Kidney capillary endothelial cell (primary cell): ENCODE measurements at regions not wholly inside any gene's neighbourhood (a gene's known extent, or its start where the extent isn't known, plus 50 kb on each side); places are given as distances from the start of the nearest gene placed in this dataset.

Experiments used
- DNase-seq: peaks from one replicate; pipeline ENCODE4 v3.0.0-alpha.2; 2018; ENCODE audit warnings: low spot score

DNA sequence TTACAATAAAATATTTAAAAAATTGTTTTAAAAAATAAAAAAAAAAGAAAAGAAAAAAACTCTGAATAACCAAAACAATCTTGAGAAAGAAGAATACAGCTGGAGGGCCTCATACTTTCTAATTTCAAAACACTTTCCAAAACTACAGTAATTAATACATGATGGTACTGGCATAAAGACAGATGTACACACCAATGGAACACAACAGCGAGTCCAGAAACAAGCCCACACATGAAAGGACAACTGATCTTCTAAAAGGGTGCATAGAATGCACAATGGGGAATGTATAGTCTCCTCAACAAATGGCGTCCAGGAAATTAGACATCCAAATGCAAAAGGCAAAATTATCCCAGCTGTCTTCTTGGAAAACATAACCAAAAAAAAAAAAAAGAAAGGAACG lies 99.6 kb downstream of the LURAP1L start:
- no peak for DNase-seq

DNA sequence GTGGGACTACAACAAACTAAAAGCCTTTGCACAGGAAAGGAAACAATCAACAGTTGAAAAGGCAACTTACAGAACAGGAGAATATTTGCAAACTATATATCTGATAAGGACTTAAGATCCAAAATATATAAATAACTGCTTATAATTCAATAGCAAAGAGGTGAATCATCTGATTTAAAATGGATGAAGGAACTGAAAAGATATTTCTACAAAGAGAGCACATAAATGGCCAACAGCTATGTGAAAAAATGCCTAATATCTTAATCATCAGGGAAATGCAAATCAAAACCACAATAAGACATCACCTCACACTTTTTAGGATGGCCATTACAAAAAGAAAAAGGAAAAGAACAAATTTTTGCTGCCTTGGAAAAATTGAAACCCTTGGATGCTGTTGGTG lies 100.4 kb downstream of the LURAP1L start:
- DNase-seq, result peak; percentile 31

DNA sequence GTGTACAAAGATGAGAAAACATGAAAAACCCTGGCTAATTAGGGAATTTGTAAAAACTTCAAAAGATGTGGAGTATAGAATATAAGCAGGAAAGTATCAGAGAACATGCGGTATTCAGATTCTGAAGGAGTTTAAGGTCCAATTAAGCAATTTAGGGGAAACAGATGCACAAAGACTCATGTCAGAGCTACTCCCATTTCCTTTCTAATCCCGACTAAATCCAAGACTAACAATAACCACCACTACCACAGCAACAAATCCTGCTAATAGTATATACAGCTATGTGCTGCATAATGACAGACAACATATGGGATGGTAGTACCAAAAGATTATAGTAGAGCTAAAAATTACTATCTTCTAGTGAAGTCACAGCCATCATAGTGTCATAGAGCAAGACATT lies 102.1 kb downstream of the LURAP1L start:
- DNase-seq, result no peak

DNA sequence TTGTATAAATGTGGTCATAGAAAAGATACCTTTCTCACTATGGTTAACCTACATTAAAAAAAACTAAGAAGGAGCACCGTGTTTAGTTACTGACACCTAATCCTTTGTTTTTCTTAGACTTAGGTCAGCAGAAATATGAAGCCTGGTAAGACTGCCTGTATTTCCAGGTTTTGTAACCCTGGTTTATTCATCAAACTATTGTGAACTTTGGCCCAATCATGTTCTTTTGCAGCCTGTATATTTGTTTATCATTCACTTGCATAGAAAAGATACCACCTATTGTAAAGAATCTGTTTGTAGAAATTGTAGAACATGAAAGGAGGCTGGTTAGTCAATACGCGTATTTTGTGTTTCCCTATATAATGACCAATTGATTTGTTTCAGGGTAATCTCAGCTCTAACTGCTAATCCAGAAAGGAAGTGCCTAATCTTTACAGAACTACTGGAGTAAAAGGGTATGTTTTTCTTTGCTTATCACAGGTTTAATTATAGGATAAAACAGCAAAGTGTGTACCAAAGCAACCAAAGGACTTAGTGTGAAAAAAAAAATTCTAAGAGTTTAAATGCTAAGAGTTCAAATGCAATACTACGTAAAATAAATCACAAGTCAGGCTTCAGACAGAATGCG lies 103.6 kb downstream of the LURAP1L start:
- no peak for DNase-seq

GRCh38 chr9:12879961-12880360 lies 105.1 kb downstream of the LURAP1L start:
- DNase-seq, result no peak

DNA sequence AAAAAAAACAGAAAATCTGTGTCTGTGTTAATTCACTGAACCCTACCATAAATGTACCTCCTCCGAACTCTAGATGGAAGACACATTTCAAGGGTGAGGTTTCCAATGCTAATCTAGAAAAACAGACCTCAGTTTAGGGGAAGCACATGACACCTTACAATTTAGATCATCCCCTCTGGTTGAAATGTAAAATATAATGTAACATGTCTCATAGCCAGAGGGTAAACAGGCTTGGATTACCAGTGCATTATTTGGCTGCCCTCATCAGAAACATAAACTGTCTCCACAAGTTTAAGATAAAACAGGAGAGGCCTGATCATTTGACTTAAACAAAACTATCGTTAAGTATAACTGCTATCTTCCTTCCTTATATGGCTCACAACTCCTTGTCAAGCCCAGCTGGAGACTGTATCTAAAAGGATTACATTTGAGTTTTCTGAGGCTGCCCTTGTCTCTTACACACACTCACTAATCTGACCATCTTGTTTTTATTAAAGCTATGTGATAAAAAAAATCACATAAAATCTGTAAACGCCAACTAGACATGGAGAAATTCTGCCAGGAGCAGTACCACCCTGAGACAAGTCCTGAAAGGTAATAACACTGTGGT lies 105.7 kb downstream of the LURAP1L start:
- no peak for DNase-seq

DNA sequence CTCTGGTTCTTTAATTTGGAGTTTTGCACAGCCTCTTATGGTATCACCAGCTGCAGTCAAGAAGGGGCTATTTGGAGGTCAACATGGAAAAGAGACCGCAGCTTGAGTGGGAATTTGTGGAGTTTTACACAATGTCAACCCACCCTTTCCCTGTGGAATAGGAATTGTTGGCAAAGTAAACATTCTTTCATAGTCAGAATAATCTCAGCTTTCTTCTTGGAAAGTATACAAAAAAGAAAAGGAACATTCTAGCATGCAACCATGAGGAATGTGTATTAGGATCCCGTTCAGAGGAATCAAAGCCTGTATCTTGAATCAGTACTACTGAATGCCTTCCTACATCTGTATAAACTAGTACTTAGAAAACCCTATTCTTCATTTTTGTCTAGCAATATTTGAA lies 107.6 kb downstream of the LURAP1L start:
- no peak for DNase-seq

DNA sequence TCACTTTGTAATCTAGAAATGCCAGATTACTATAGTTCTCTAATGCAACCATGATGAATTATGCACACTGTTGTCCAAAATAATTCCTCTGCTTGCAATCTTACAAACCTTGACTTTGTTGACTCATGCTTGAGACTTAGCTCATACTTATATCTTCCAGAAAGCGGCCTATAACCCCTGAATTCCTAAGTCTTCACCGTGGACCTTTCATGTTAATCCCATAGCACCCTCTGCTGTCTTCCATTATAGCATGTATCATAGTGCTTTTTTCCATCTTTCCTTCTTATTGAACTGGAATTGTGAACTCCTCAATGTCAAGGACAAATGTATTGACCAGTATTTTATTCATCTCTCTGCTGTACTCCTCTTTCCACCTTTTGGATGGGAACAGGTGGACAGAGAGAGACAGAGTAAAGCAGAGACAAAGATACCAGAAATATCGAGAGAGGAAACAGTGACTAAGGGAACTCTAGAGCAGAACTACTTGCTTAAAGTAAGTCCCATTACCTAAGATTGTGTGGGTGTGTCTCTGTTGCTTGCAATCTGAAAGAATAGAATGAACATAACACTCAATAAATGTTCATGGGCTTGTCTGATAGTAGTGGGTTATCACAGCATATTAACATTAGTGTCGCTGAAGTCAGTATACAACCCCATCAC lies 110.0 kb downstream of the LURAP1L start:
- DNase-seq, result peak; percentile 57

- DNase-seq, result no peak
Observed at GRCh38 chr9:12889402-12890106, 114.7 kb downstream of the LURAP1L start.

DNA sequence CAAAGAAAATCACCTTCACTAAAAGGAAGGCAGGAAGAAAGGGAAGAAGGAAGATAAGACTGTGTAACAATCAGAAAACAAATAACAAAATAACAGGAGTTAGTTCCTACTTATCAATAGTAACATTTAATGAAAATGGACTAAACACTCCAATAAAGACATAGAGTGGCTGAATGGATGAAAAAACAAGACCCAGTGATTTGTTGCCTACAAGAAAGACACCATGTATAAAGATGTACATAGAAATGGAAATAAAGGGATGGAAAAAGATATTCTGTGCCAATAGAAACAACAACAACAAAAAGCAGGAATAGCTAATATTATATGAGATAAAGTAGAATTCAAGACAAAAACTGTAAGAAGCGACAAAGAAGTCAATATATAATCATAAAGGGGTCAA lies 116.8 kb downstream of the LURAP1L start:
- no peak for DNase-seq

- DNase-seq, result no peak
Observed at GRCh38 chr9:12903316-12903715, 128.5 kb downstream of the LURAP1L start.

GRCh38 chr9:12904261-12905000 lies 129.6 kb downstream of the LURAP1L start:
- DNase-seq, result no peak

GRCh38 chr9:12906646-12907045 lies 131.8 kb downstream of the LURAP1L start:
- no peak for DNase-seq

DNA sequence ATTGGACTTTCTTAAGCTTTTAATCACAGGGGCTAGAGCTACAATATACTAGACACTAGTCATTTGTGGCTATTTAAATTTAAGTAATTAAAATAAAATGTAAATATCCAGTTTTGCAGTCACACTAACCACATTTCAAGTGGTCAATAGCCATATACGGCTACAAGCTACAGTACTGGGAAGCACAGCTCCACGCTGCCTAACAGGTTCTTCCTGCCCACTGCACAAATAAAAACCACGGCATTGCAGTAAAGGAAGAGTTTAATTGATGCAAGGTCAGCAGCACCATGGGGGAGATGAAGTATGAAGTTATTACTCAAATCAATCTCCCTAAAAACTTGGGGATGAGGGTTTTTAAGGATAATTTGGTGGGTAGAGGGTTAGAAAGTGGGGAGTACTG lies 134.1 kb downstream of the LURAP1L start:
- no peak for DNase-seq

- DNase-seq, result no peak
Observed at GRCh38 chr9:12915366-12915954, 140.6 kb downstream of the LURAP1L start.

DNA sequence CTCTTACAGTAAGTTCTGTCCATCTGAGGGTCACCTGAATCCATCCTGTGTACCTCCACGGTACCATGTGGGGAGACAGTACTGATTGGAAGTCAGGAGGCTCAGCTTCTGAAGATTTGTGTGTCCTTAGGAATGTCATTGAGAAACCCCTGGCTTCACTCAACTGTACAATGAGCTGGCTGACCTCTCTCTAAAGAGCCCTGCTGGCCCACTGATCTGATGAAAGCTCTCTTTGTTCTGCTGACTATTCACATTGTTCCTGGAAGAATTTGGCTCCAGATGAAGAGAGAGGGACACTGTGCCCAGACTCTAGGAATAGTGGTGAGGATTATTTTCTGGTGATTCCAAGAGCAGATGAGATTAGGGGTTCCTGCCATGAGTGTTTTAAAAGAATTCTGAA lies 141.2 kb downstream of the LURAP1L start:
- DNase-seq, result no peak

GRCh38 chr9:12920437-12920836 lies 145.6 kb downstream of the LURAP1L start:
- DNase-seq, result no peak

- no peak for DNase-seq
Observed at GRCh38 chr9:12921621-12922020, 146.8 kb downstream of the LURAP1L start.

- no peak for DNase-seq
Observed at GRCh38 chr9:12922224-12922866, 147.5 kb downstream of the LURAP1L start.

GRCh38 chr9:12923468-12924009 lies 148.7 kb downstream of the LURAP1L start:
- no peak for DNase-seq

DNA sequence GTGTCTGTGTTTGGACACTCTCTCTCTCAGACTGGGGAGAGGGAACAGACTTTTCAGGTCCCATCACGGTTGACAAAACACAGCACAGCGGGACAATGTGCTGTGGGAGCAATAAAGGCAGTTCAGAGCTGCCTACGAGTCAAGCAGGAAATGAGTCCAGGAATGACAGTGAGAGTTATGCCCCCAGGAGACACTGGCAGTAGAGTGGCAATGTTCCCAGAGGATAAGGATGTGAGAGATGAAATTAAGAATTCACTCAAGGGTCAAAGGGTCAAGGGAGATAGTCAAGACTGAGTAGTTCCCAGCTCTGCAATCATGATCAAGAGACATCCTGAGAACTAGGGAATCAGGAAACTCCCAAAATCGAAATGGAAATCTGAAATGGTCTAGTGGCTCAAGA lies 156.1 kb downstream of the LURAP1L start:
- peak; percentile 45 for DNase-seq
